MM.1S (cell line): ENCODE measurements at regions not wholly inside any gene's neighbourhood (a gene's known extent, or its start where the extent isn't known, plus 50 kb on each side); places are given as distances from the start of the nearest gene placed in this dataset.

Source experiments
- DNase-seq: peaks from one replicate; pipeline ENCODE4 v3.0.0-alpha.2; 2015
- H2AFZ ChIP-seq: fragments of 300-600 bp; sonication (generic); 2 replicates; pipeline ENCODE4 v1.6.0; 2016; ENCODE audit warnings: antibody characterized with exemption, low read length
- H3F3A ChIP-seq: fragments of 300-600 bp; sonication (generic); 2 replicates; pipeline ENCODE4 v1.6.1; 2016; ENCODE audit warnings: mild to moderate bottlenecking, antibody characterized with exemption, low read length, moderate library complexity, mixed read lengths; ENCODE audit not compliant: insufficient read depth
- H3K27ac ChIP-seq: fragments of 300-600 bp; sonication (generic); 2 replicates; pipeline ENCODE4 v1.5.1; 2016; ENCODE audit warnings: mild to moderate bottlenecking, low read length
- H3K27me3 ChIP-seq: fragments of 300-600 bp; sonication (generic); replicated peaks from 2 replicates; pipeline ENCODE4 v1.6.0; 2016; ENCODE audit warnings: low read length; ENCODE audit not compliant: insufficient read depth
- H3K36me3 ChIP-seq: fragments of 300-600 bp; sonication (generic); replicated peaks from 2 replicates; pipeline ENCODE4 v1.6.1; 2016; ENCODE audit warnings: mild to moderate bottlenecking, low read length, mixed read lengths; ENCODE audit not compliant: insufficient read depth
- H3K4me1 ChIP-seq: fragments of 300-600 bp; sonication (generic); 2 replicates; pipeline ENCODE4 v1.6.1; 2016; ENCODE audit warnings: low read length, mixed read lengths
- H3K4me2 ChIP-seq: fragments of 300-600 bp; sonication (generic); 2 replicates; pipeline ENCODE4 v1.6.0; 2016; ENCODE audit warnings: low read depth, low read length
- H3K4me3 ChIP-seq: fragments of 300-600 bp; sonication (generic); 2 replicates; pipeline ENCODE4 v1.5.1; 2016; ENCODE audit warnings: low read length, mixed read lengths
- H3K79me2 ChIP-seq: fragments of 300-600 bp; sonication (generic); 2 replicates; pipeline ENCODE4 v1.6.1; 2016; ENCODE audit warnings: mixed run types, low read length, mixed read lengths
- H3K9ac ChIP-seq: fragments of 300-600 bp; sonication (generic); 2 replicates; pipeline ENCODE4 v1.6.1; 2016; ENCODE audit warnings: low read length, mixed read lengths
- H3K9me2 ChIP-seq: fragments of 300-600 bp; sonication (generic); replicated peaks from 2 replicates; pipeline ENCODE4 v1.6.1; 2016; ENCODE audit warnings: mild to moderate bottlenecking, low read length, mixed read lengths; ENCODE audit not compliant: insufficient read depth
- H3K9me3 ChIP-seq: fragments of 300-600 bp; sonication (generic); replicated peaks from 2 replicates; pipeline ENCODE4 v1.6.1; 2016; ENCODE audit warnings: mild to moderate bottlenecking, low read length, mixed read lengths; ENCODE audit not compliant: insufficient read depth
- H4K20me1 ChIP-seq: fragments of 300-600 bp; sonication (generic); 2 replicates; pipeline ENCODE4 v1.6.1; 2016; ENCODE audit warnings: mild to moderate bottlenecking, low read length, moderate library complexity, mixed read lengths; ENCODE audit not compliant: insufficient read depth
- CTCF ChIP-seq: fragments of 300-600 bp; sonication (generic); IDR thresholded peaks from 2 replicates; pipeline ENCODE4 v1.5.1; 2016; ENCODE audit warnings: antibody characterized with exemption, low read length, mixed read lengths
- EZH2 ChIP-seq: fragments of 300-600 bp; sonication (generic); optimal IDR thresholded peaks from 2 replicates; pipeline ENCODE3; 2017; ENCODE audit warnings: low read depth, mild to moderate bottlenecking, antibody characterized with exemption, low read length, mixed read lengths
- EZH2phosphoT487 ChIP-seq: fragments of 300-600 bp; sonication (generic); IDR thresholded peaks from 2 replicates; pipeline ENCODE4 v1.6.1; 2018; ENCODE audit warnings: antibody characterized with exemption, low read length

GRCh38 chr16:7140899-7141298, 191.7 kb upstream of the RBFOX1 start:
- Histone ChIP-seq H3K9ac (no peak overlapping the region), H2AFZ (no peak overlapping the region), H3K27ac (no peak overlapping the region), H3K79me2 (no peaks in the 10 kb centered on the region), H3K9me3 (no peaks in the 10 kb centered on the region), H3K9me2 (no peaks in the 10 kb centered on the region), H3K4me1 (no peaks in the 10 kb centered on the region), H3K27me3 (no peaks in the 10 kb centered on the region), H3K36me3 (no peaks in the 10 kb centered on the region), H4K20me1 (no peaks in the 10 kb centered on the region), H3K4me3 (no peak overlapping the region), H3F3A (no peaks in the 10 kb centered on the region), H3K4me2 (no peak overlapping the region)
- no peak for DNase-seq
- no peak for TF ChIP-seq EZH2phosphoT487
- no peak for TF ChIP-seq CTCF
- TF ChIP-seq EZH2: no peak

DNA sequence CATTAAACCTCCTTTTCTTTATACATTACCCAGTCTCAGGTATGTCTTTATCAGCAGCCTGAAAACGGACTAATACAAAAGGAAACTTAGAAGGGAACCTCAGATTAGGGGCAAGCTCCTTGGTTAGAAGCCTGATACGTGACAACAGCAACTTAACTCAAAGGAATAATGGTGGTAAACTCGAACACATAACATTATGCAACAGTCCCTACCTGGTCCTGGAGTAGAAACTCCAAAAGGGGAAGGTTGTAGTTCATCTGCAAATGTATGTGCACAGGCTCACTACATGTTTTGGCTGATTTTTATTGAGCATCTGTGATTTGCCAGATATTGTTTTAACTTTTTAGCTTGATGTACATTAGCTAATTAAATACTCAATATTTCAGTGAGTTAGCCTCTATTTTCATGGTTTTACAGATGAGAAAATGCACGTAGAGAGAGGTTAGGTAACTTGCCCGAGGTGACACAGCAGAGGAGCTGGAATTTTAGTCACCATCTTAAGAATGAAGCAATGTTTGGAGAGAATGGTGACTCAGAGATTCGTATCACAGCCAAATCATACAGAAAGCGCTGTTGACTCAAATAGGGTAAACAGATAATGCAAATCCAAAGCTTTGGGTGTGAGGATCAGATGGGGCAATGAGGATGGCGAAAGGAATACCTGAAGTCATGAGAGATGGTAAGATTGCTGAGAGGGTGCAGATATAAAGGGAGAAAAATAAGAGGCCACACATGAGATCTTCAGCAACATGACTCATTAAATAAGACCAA, 194.9 kb upstream of the RBFOX1 start:
- no peaks in the 10 kb centered on the region for H3K27me3 ChIP-seq
- TF ChIP-seq EZH2 (no peak), EZH2phosphoT487 (no peak), CTCF (no peak)
- no peaks in the 10 kb centered on the region for H3K4me1 ChIP-seq
- no peaks in the 10 kb centered on the region for H3K79me2 ChIP-seq
- H3K4me3 ChIP-seq: no peak overlapping the region
- no peaks in the 10 kb centered on the region for H4K20me1 ChIP-seq
- H3K4me2 ChIP-seq: no peak overlapping the region
- H3K27ac ChIP-seq: no peak overlapping the region
- H3F3A ChIP-seq: no peaks in the 10 kb centered on the region
- no peaks in the 10 kb centered on the region for H3K9me3 ChIP-seq
- no peak for DNase-seq
- no peak overlapping the region for H2AFZ ChIP-seq
- no peaks in the 10 kb centered on the region for H3K36me3 ChIP-seq
- no peak overlapping the region for H3K9ac ChIP-seq
- H3K9me2 ChIP-seq: no peaks in the 10 kb centered on the region

- H3K4me1 ChIP-seq: no peaks in the 10 kb centered on the region
- no peaks in the 10 kb centered on the region for H3K27me3 ChIP-seq
- no peak overlapping the region for H3K27ac ChIP-seq
- no peaks in the 10 kb centered on the region for H3K9me3 ChIP-seq
- H2AFZ ChIP-seq: no peak overlapping the region
- H3K9ac ChIP-seq: no peak overlapping the region
- H3K79me2 ChIP-seq: no peaks in the 10 kb centered on the region
- no peaks in the 10 kb centered on the region for H4K20me1 ChIP-seq
- no peak for TF ChIP-seq CTCF
- no peak for TF ChIP-seq EZH2phosphoT487
- no peak for TF ChIP-seq EZH2
- H3F3A ChIP-seq: no peaks in the 10 kb centered on the region
- H3K4me3 ChIP-seq: no peak overlapping the region
- H3K9me2 ChIP-seq: no peaks in the 10 kb centered on the region
- no peaks in the 10 kb centered on the region for H3K36me3 ChIP-seq
- no peak for DNase-seq
- H3K4me2 ChIP-seq: no peak overlapping the region
Measured at GRCh38 chr16:7132465-7132864, 200.2 kb upstream of the RBFOX1 start.
